ENCODE measurements at regions not wholly inside any gene's neighbourhood (a gene's known extent, or its start where the extent isn't known, plus 50 kb on each side); places are given as distances from the start of the nearest gene placed in this dataset.

- TF ChIP-seq, protein P1, sequence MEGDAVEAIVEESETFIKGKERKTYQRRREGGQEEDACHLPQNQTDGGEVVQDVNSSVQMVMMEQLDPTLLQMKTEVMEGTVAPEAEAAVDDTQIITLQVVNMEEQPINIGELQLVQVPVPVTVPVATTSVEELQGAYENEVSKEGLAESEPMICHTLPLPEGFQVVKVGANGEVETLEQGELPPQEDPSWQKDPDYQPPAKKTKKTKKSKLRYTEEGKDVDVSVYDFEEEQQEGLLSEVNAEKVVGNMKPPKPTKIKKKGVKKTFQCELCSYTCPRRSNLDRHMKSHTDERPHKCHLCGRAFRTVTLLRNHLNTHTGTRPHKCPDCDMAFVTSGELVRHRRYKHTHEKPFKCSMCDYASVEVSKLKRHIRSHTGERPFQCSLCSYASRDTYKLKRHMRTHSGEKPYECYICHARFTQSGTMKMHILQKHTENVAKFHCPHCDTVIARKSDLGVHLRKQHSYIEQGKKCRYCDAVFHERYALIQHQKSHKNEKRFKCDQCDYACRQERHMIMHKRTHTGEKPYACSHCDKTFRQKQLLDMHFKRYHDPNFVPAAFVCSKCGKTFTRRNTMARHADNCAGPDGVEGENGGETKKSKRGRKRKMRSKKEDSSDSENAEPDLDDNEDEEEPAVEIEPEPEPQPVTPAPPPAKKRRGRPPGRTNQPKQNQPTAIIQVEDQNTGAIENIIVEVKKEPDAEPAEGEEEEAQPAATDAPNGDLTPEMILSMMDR (IDR thresholded peaks at IDR 0.05): no peak
- Histone ChIP-seq H3K4me3 (no peak overlapping the region), H3K4me1 (ENCODE audit: low read depth) (no peaks in the 10 kb centered on the region), H3K9me3 (no peaks in the 10 kb centered on the region), H3K36me3 (ENCODE audit: low read depth) (no peaks in the 10 kb centered on the region)
- DNase-seq (no peak), ATAC-seq (no peak)
- intact Hi-C loops (cut with DNase I, micrococcal nuclease): no loop called here
Observed at GRCh38 chr15:87792250-87793040, 464.1 kb downstream of the NTRK3 start.

- H3K9me3 ChIP-seq: peaks cover 6% of the 10 kb centered on the region
- intact Hi-C loops (cut with DNase I, micrococcal nuclease): no loop called here
- DNase-seq (no peak), ATAC-seq (no peak)
- TF ChIP-seq, protein P1 (IDR thresholded peaks at IDR 0.05): no peak
- no peak overlapping the region for H3K4me3 ChIP-seq
- H3K4me1 ChIP-seq (ENCODE audit: low read depth): no peaks in the 10 kb centered on the region
- no peaks in the 10 kb centered on the region for H3K36me3 ChIP-seq (ENCODE audit: low read depth)
Observed at GRCh38 chr15:87781959-87782625, 474.4 kb downstream of the NTRK3 start.

DNA sequence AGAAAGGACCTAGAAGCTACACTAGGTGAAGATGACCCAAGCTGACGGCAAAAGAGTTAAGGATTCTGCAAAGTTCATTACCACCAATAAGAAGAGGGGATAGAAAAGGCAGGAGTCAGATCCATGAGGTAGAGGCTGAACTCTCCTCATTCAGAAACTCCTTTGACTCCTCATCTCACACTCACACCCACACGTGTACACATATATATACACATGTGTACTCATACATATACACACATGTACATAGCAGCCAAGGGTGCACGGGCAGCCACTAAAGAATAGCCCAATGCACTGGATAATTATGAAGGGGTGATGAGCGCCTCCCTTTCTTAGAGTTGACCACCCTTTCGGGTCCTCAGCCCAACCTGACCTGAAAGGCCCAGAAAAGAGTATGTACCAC, 476.8 kb downstream of the NTRK3 start:
- peaks cover 6% of the 10 kb centered on the region for H3K9me3 ChIP-seq
- no peaks in the 10 kb centered on the region for H3K36me3 ChIP-seq (ENCODE audit: low read depth)
- TF ChIP-seq, protein P1 (IDR thresholded peaks at IDR 0.05): no peak
- no peak for DNase-seq
- no peaks in the 10 kb centered on the region for H3K4me1 ChIP-seq (ENCODE audit: low read depth)
- ATAC-seq: no peak
- intact Hi-C loops (cut with DNase I, micrococcal nuclease): no loop called here
- H3K4me3 ChIP-seq: no peak overlapping the region

GRCh38 chr15:87778358-87778757, 478.2 kb downstream of the NTRK3 start:
- Histone ChIP-seq H3K4me3 (no peak overlapping the region), H3K4me1 (ENCODE audit: low read depth) (no peaks in the 10 kb centered on the region), H3K36me3 (ENCODE audit: low read depth) (no peaks in the 10 kb centered on the region), H3K9me3 (peaks cover 6% of the 10 kb centered on the region)
- DNase-seq: no peak
- intact Hi-C loops (cut with DNase I, micrococcal nuclease): no loop called here
- no peak for ATAC-seq
- TF ChIP-seq, protein P1 (IDR thresholded peaks at IDR 0.05): no peak

GRCh38 chr15:87777054-87777561, 479.4 kb downstream of the NTRK3 start:
- DNase-seq (no peak), ATAC-seq (peak; percentile 30)
- Histone ChIP-seq H3K36me3 (ENCODE audit: low read depth) (no peaks in the 10 kb centered on the region), H3K4me1 (ENCODE audit: low read depth) (no peaks in the 10 kb centered on the region), H3K9me3 (peaks cover 6% of the 10 kb centered on the region), H3K4me3 (no peak overlapping the region)
- TF ChIP-seq, protein P1 (IDR thresholded peaks at IDR 0.05): no peak
- intact Hi-C loops (cut with DNase I, micrococcal nuclease): no loop called here

Data from mucosa of descending colon (tissue), 3 donors.